Activated B cell treated with CpG ODN at 0.5 μM for 24 hours (primary cell): ENCODE measurements at regions not wholly inside any gene's neighbourhood (a gene's known extent, or its start where the extent isn't known, plus 50 kb on each side); places are given as distances from the start of the nearest gene placed in this dataset.

Source experiments
- ATAC-seq: fragments of 200-7000 bp; cut with Tn5 transposase; one replicate; pipeline ENCODE4 v1.10.0; 2021; ENCODE audit warnings: low read depth, mild to moderate bottlenecking, moderate library complexity
- CTCF ChIA-PET: fragments of 350-600 bp; sonication (Branson Sonifier 250); formaldehyde crosslinking; loops from one replicate; lab custom pipeline; 2021; ENCODE audit warnings: antibody characterized with exemption; lab: Charles Lee
- POLR2A ChIA-PET: fragments of 350-600 bp; sonication (Branson Sonifier 250); formaldehyde crosslinking; loops from one replicate; lab custom pipeline; 2021; ENCODE audit warnings: antibody characterized with exemption; lab: Charles Lee
- DNase-seq: peaks from one replicate; pipeline ENCODE4 v3.0.0; 2022
- H3K27ac Mint-ChIP-seq: one replicate; pipeline ENCODE4 v1.8.0; 2020; ENCODE audit warnings: mixed read lengths
- H3K27me3 Mint-ChIP-seq: one replicate; pipeline ENCODE4 v1.8.0; 2021; ENCODE audit warnings: mixed read lengths
- H3K36me3 Mint-ChIP-seq: one replicate; pipeline ENCODE4 v1.8.0; 2021; ENCODE audit warnings: low read depth, mixed read lengths
- H3K4me1 Mint-ChIP-seq: one replicate; pipeline ENCODE4 v1.8.0; 2021; ENCODE audit warnings: mixed read lengths
- H3K4me3 Mint-ChIP-seq: one replicate; pipeline ENCODE4 v1.8.0; 2020; ENCODE audit warnings: mild to moderate bottlenecking, mixed read lengths
- H3K9me3 Mint-ChIP-seq: one replicate; pipeline ENCODE4 v1.8.0; 2020; ENCODE audit warnings: mixed read lengths
- intact Hi-C: fragments of 100-400 bp; cut with micrococcal nuclease; formaldehyde crosslinking; loops from one replicate; pipeline ENCODE4 v1.15.1; 2024
- TF ChIP-seq, protein P1 (sequence below): fragments of 200-600 bp; IDR thresholded peaks from one replicate; pipeline ENCODE4 v1.8.0; 2022; ENCODE audit warnings: antibody characterized with exemption, mild to moderate bottlenecking

DNA sequence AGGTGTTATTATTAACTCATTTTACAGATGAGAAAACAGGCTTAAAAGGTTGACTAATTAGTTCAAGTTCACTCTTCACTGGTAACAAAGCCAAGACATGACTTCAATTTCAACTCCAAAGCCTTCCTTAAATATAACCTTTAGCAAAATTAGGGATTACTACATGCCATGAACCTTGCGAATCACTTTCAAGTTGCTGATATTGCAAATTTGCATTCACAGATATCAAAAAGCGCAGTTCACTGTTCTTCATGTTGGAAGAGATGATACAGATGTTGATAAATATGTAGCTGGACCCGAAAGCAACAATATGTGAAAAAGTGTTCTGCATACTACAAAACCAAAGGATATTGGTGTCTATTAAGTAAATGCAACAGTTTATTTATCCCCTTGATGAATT is 210.8 kb upstream of the GYPA start:
- ChIA-PET POLR2A (no interaction called here), CTCF (no interaction called here)
- TF ChIP-seq, protein P1, sequence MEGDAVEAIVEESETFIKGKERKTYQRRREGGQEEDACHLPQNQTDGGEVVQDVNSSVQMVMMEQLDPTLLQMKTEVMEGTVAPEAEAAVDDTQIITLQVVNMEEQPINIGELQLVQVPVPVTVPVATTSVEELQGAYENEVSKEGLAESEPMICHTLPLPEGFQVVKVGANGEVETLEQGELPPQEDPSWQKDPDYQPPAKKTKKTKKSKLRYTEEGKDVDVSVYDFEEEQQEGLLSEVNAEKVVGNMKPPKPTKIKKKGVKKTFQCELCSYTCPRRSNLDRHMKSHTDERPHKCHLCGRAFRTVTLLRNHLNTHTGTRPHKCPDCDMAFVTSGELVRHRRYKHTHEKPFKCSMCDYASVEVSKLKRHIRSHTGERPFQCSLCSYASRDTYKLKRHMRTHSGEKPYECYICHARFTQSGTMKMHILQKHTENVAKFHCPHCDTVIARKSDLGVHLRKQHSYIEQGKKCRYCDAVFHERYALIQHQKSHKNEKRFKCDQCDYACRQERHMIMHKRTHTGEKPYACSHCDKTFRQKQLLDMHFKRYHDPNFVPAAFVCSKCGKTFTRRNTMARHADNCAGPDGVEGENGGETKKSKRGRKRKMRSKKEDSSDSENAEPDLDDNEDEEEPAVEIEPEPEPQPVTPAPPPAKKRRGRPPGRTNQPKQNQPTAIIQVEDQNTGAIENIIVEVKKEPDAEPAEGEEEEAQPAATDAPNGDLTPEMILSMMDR, result no peak
- no peak overlapping the region for H3K27ac Mint-ChIP-seq
- DNase-seq, result no peak
- H3K4me3 Mint-ChIP-seq, result no peak overlapping the region
- H3K27me3 Mint-ChIP-seq, result peaks cover 11% of the 10 kb centered on the region
- peaks cover 3% of the 10 kb centered on the region for H3K4me1 Mint-ChIP-seq
- H3K36me3 Mint-ChIP-seq, result no peaks in the 10 kb centered on the region
- no peak for ATAC-seq
- intact Hi-C loops, result no loop called here
- H3K9me3 Mint-ChIP-seq, result no peaks in the 10 kb centered on the region

DNA sequence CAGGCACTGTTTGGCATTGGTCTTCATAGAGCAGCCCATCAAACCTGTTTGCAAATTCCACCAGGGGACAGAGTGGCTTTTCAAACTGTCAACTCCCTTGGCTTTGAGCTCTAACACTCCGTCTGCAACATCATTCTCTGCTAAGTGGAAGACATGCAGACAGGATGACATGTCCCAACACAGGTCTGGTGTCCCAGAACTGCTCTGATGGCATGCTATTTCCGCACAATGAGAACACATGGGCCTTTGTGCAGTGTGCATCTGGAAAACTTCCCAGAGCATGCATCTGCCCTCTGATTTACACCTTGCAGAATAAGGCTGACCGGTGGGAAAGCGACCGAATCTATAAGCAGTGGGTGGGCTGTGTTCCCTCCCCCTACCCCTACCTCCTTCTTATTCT is 212.8 kb upstream of the GYPA start:
- no peak for ATAC-seq
- Mint-ChIP-seq H3K27ac (no peak overlapping the region), H3K4me1 (peaks cover 21% of the 10 kb centered on the region), H3K4me3 (no peak overlapping the region), H3K36me3 (no peaks in the 10 kb centered on the region), H3K27me3 (peaks cover 16% of the 10 kb centered on the region), H3K9me3 (no peaks in the 10 kb centered on the region)
- ChIA-PET POLR2A (no interaction called here), CTCF (no interaction called here)
- TF ChIP-seq, protein P1, result no peak
- intact Hi-C loops, result no loop called here
- no peak for DNase-seq

- ChIA-PET CTCF (no interaction called here), POLR2A (no interaction called here)
- TF ChIP-seq, protein P1, result no peak
- no peak overlapping the region for H3K27ac Mint-ChIP-seq
- peaks cover 25% of the 10 kb centered on the region for H3K4me1 Mint-ChIP-seq
- H3K4me3 Mint-ChIP-seq, result no peak overlapping the region
- H3K36me3 Mint-ChIP-seq, result no peaks in the 10 kb centered on the region
- intact Hi-C loops, result no loop called here
- ATAC-seq (peak; percentile 78), DNase-seq (no peak)
- no peaks in the 10 kb centered on the region for H3K9me3 Mint-ChIP-seq
- H3K27me3 Mint-ChIP-seq, result peaks cover 26% of the 10 kb centered on the region
These were observed 215.6 kb upstream of the GYPA start for GRCh38 chr4:144355811-144356757.

GRCh38 chr4:144356941-144357381 is 216.4 kb upstream of the GYPA start:
- ATAC-seq (no peak), DNase-seq (no peak)
- H3K4me1 Mint-ChIP-seq, result peaks cover 25% of the 10 kb centered on the region
- TF ChIP-seq, protein P1, result no peak
- ChIA-PET POLR2A (no interaction called here), CTCF (no interaction called here)
- no peaks in the 10 kb centered on the region for H3K36me3 Mint-ChIP-seq
- H3K27me3 Mint-ChIP-seq, result peaks cover 26% of the 10 kb centered on the region
- H3K27ac Mint-ChIP-seq, result no peak overlapping the region
- intact Hi-C loops, result no loop called here
- no peaks in the 10 kb centered on the region for H3K9me3 Mint-ChIP-seq
- H3K4me3 Mint-ChIP-seq, result no peak overlapping the region

- Mint-ChIP-seq H3K36me3 (no peaks in the 10 kb centered on the region), H3K4me3 (no peak overlapping the region), H3K27ac (no peak overlapping the region), H3K27me3 (peaks cover 26% of the 10 kb centered on the region), H3K9me3 (no peaks in the 10 kb centered on the region), H3K4me1 (peaks cover 25% of the 10 kb centered on the region)
- CTCF ChIA-PET, result no interaction called here
- intact Hi-C loops, result loop anchor here (1.0 kb wide), 1 partner anchor 288 kb away; the partner anchor contains the start of gene HHIP
- DNase-seq (no peak), ATAC-seq (peak; percentile 62)
- POLR2A ChIA-PET, result no interaction called here
- TF ChIP-seq, protein P1, result no peak
These were observed 217.5 kb upstream of the GYPA start for GRCh38 chr4:144357975-144358374.
